ENCODE measurements at regions not wholly inside any gene's neighbourhood (a gene's known extent, or its start where the extent isn't known, plus 50 kb on each side); places are given as distances from the start of the nearest gene placed in this dataset.

- no peak for DNase-seq (ENCODE audit: low read depth)
- Histone ChIP-seq H3K4me3 (ENCODE audit: low read depth, low read length) (no peak overlapping the region), H3K36me3 (ENCODE audit: control insufficient read depth, insufficient read depth, low read length) (no peaks in the 10 kb centered on the region), H3K27me3 (ENCODE audit: control insufficient read depth, insufficient read depth, low read length) (no peaks in the 10 kb centered on the region)
- TF ChIP-seq CTCF (IDR thresholded peaks at IDR 0.05; ENCODE audit: insufficient read depth, low read length, poor library complexity, severe bottlenecking), result no peak
These were observed 313.0 kb upstream of the COL8A1 start for GRCh38 chr3:99325402-99325801.

- no peaks in the 10 kb centered on the region for H3K36me3 ChIP-seq (ENCODE audit: control insufficient read depth, insufficient read depth, low read length)
- TF ChIP-seq CTCF (IDR thresholded peaks at IDR 0.05; ENCODE audit: insufficient read depth, low read length, poor library complexity, severe bottlenecking), result no peak
- no peaks in the 10 kb centered on the region for H3K27me3 ChIP-seq (ENCODE audit: control insufficient read depth, insufficient read depth, low read length)
- H3K4me3 ChIP-seq (ENCODE audit: low read depth, low read length), result no peak overlapping the region
- DNase-seq (ENCODE audit: low read depth), result no peak
These were observed 313.7 kb upstream of the COL8A1 start for GRCh38 chr3:99324636-99325203.

- Histone ChIP-seq H3K36me3 (ENCODE audit: control insufficient read depth, insufficient read depth, low read length) (no peaks in the 10 kb centered on the region), H3K4me3 (ENCODE audit: low read depth, low read length) (no peak overlapping the region), H3K27me3 (ENCODE audit: control insufficient read depth, insufficient read depth, low read length) (no peaks in the 10 kb centered on the region)
- no peak for TF ChIP-seq CTCF (IDR thresholded peaks at IDR 0.05; ENCODE audit: insufficient read depth, low read length, poor library complexity, severe bottlenecking)
- DNase-seq (ENCODE audit: low read depth), result no peak
These were observed 314.5 kb upstream of the COL8A1 start for GRCh38 chr3:99323940-99324339.

- no peak for TF ChIP-seq CTCF (IDR thresholded peaks at IDR 0.05; ENCODE audit: insufficient read depth, low read length, poor library complexity, severe bottlenecking)
These were observed 315.8 kb upstream of the COL8A1 start for GRCh38 chr3:99322551-99322950.

GRCh38 chr3:99321261-99321660, 317.1 kb upstream of the COL8A1 start:
- H3K27me3 ChIP-seq (ENCODE audit: control insufficient read depth, insufficient read depth, low read length), result no peaks in the 10 kb centered on the region
- H3K4me3 ChIP-seq (ENCODE audit: low read depth, low read length), result no peak overlapping the region
- no peaks in the 10 kb centered on the region for H3K36me3 ChIP-seq (ENCODE audit: control insufficient read depth, insufficient read depth, low read length)
- DNase-seq (ENCODE audit: low read depth), result no peak
- no peak for TF ChIP-seq CTCF (IDR thresholded peaks at IDR 0.05; ENCODE audit: insufficient read depth, low read length, poor library complexity, severe bottlenecking)

More at GRCh38 chr3:99322551-99322950, 315.8 kb upstream of the COL8A1 start:
- Histone ChIP-seq H3K27me3 (ENCODE audit: control insufficient read depth, insufficient read depth, low read length) (no peaks in the 10 kb centered on the region), H3K36me3 (ENCODE audit: control insufficient read depth, insufficient read depth, low read length) (no peaks in the 10 kb centered on the region), H3K4me3 (ENCODE audit: low read depth, low read length) (no peak overlapping the region)
- DNase-seq (ENCODE audit: low read depth), result no peak

GRCh38 chr3:99319961-99320360, 318.4 kb upstream of the COL8A1 start:
- Histone ChIP-seq H3K36me3 (ENCODE audit: control insufficient read depth, insufficient read depth, low read length) (no peaks in the 10 kb centered on the region), H3K27me3 (ENCODE audit: control insufficient read depth, insufficient read depth, low read length) (no peaks in the 10 kb centered on the region), H3K4me3 (ENCODE audit: low read depth, low read length) (no peak overlapping the region)
- no peak for TF ChIP-seq CTCF (IDR thresholded peaks at IDR 0.05; ENCODE audit: insufficient read depth, low read length, poor library complexity, severe bottlenecking)
- DNase-seq (ENCODE audit: low read depth), result peak; percentile 31

All from kidney epithelial cell (primary cell).